OCI-LY7 (cell line): ENCODE measurements at regions not wholly inside any gene's neighbourhood (a gene's known extent, or its start where the extent isn't known, plus 50 kb on each side); places are given as distances from the start of the nearest gene placed in this dataset.

ENCODE experiments used
- BruUV-seq: library from RNA; stranded (reverse); fragments of 400-500 nt; replicated peaks from 2 replicates; lab custom pipeline; 2021; lab: Mats Ljungman, UMichigan
- CTCF ChIA-PET: fragments of 300-600 bp; sonication (Branson Sonifier 250); formaldehyde crosslinking; loops from one replicate; lab custom pipeline; 2022; ENCODE audit warnings: antibody characterized with exemption; ENCODE audit not compliant: unreplicated experiment; lab: Charles Lee
- POLR2A ChIA-PET: fragments of 300-600 bp; sonication (Branson Sonifier 250); formaldehyde crosslinking; loops from one replicate; lab custom pipeline; 2022; ENCODE audit warnings: antibody characterized with exemption; lab: Charles Lee
- DNase-seq: peaks from one replicate; pipeline ENCODE4 v3.0.0-alpha.2; 2015; ENCODE audit warnings: low spot score
- H2AFZ ChIP-seq: fragments of 200-600 bp; sonication (generic), shearing (Covaris generic); 2 replicates; pipeline ENCODE4 v1.6.1; 2014; ENCODE audit warnings: mild to moderate bottlenecking, antibody characterized with exemption, low read length, moderate library complexity
- H3K27ac ChIP-seq: fragments of 200-600 bp; sonication (generic); 2 replicates; pipeline ENCODE4 v1.5.1; 2014; ENCODE audit warnings: mixed run types, low read depth, mild to moderate bottlenecking, moderate library complexity, low read length, inconsistent platforms; ENCODE audit not compliant: poor library complexity, severe bottlenecking
- H3K36me3 ChIP-seq: fragments of 200-600 bp; sonication (generic); 2 replicates; pipeline ENCODE4 v1.6.1; 2014; ENCODE audit warnings: mild to moderate bottlenecking, antibody characterized with exemption, low read length, moderate library complexity, mixed read lengths; ENCODE audit not compliant: insufficient read depth
- H3K4me1 ChIP-seq: fragments of 200-600 bp; sonication (generic); 2 replicates; pipeline ENCODE4 v1.5.1; 2014; ENCODE audit warnings: mild to moderate bottlenecking, low read length; ENCODE audit not compliant: insufficient read depth, poor library complexity, severe bottlenecking
- H3K4me2 ChIP-seq: fragments of 200-600 bp; sonication (generic); 2 replicates; pipeline ENCODE4 v1.6.1; 2014; ENCODE audit warnings: mild to moderate bottlenecking, low read length
- H3K4me3 ChIP-seq: fragments of 200-600 bp; sonication (generic); 2 replicates; pipeline ENCODE4 v1.5.1; 2014; ENCODE audit warnings: mild to moderate bottlenecking, low read depth, low read length; ENCODE audit not compliant: poor library complexity, severe bottlenecking
- H3K79me2 ChIP-seq: fragments of 200-600 bp; sonication (generic); 2 replicates; pipeline ENCODE4 v1.6.1; 2016; ENCODE audit warnings: low read depth, mild to moderate bottlenecking, low read length, moderate library complexity, mixed read lengths; ENCODE audit not compliant: insufficient read depth
- H3K9me2 ChIP-seq: fragments of 200-600 bp; sonication (generic); 2 replicates; pipeline ENCODE4 v1.6.1; 2016; ENCODE audit warnings: mild to moderate bottlenecking, low read length, mixed read lengths; ENCODE audit not compliant: insufficient read depth
- H3K9me3 ChIP-seq: fragments of 200-600 bp; sonication (generic); 2 replicates; pipeline ENCODE4 v1.6.1; 2014; ENCODE audit warnings: mild to moderate bottlenecking, mixed run types, low read length, mixed read lengths
- H4K20me1 ChIP-seq: fragments of 200-600 bp; sonication (generic); 2 replicates; pipeline ENCODE4 v1.6.1; 2014; ENCODE audit warnings: mild to moderate bottlenecking, antibody characterized with exemption, low read length, moderate library complexity, mixed read lengths; ENCODE audit not compliant: insufficient read depth
- CTCF ChIP-seq: fragments of 200-600 bp; sonication (generic); conservative IDR thresholded peaks from 2 replicates; pipeline ENCODE4 v1.5.1; 2014; ENCODE audit warnings: mild to moderate bottlenecking, antibody characterized with exemption, low read length, moderate library complexity, mixed read lengths
- EZH2phosphoT487 ChIP-seq: fragments of 200-600 bp; sonication (generic); IDR thresholded peaks from 2 replicates; pipeline ENCODE4 v1.6.1; 2018; ENCODE audit warnings: low read depth, borderline replicate concordance, mild to moderate bottlenecking, mixed run types, antibody characterized with exemption, low read length, moderate library complexity, mixed read lengths
- intact Hi-C: fragments of 100-400 bp; cut with micrococcal nuclease; formaldehyde crosslinking; loops from one replicate; pipeline ENCODE4 v1.10.0; 2022; ENCODE audit not compliant: unreplicated experiment

GRCh38 chr2:221753401-221753800 lies 181.3 kb upstream of the EPHA4 start:
- Histone ChIP-seq H2AFZ (no peak overlapping the region), H3K79me2 (no peaks in the 10 kb centered on the region), H4K20me1 (no peaks in the 10 kb centered on the region), H3K9me2 (no peaks in the 10 kb centered on the region), H3K9me3 (no peaks in the 10 kb centered on the region), H3K27ac (no peak overlapping the region), H3K4me3 (no peak overlapping the region), H3K4me1 (peaks cover 4% of the 10 kb centered on the region), H3K4me2 (no peak overlapping the region), H3K36me3 (no peaks in the 10 kb centered on the region)
- DNase-seq: no peak
- TF ChIP-seq CTCF: no peak
- TF ChIP-seq EZH2phosphoT487: no peak
- POLR2A ChIA-PET: no interaction called here
- CTCF ChIA-PET: no interaction called here
- intact Hi-C loops: no loop called here
- BruUV-seq: no TSS peak

- H3K4me2 ChIP-seq: no peak overlapping the region
- TF ChIP-seq CTCF (no peak), EZH2phosphoT487 (no peak)
- no peaks in the 10 kb centered on the region for H3K79me2 ChIP-seq
- H3K4me3 ChIP-seq: no peak overlapping the region
- H2AFZ ChIP-seq: no peak overlapping the region
- no peak for DNase-seq
- H4K20me1 ChIP-seq: no peaks in the 10 kb centered on the region
- no peaks in the 10 kb centered on the region for H3K9me2 ChIP-seq
- H3K4me1 ChIP-seq: no peaks in the 10 kb centered on the region
- CTCF ChIA-PET: no interaction called here
- no peaks in the 10 kb centered on the region for H3K36me3 ChIP-seq
- no peak overlapping the region for H3K27ac ChIP-seq
- POLR2A ChIA-PET: no interaction called here
- no TSS peak for BruUV-seq
- intact Hi-C loops: no loop called here
- no peaks in the 10 kb centered on the region for H3K9me3 ChIP-seq
Measured at GRCh38 chr2:221752781-221753180, 180.7 kb upstream of the EPHA4 start.

GRCh38 chr2:221750316-221750715 lies 178.2 kb upstream of the EPHA4 start:
- Histone ChIP-seq H3K4me1 (no peaks in the 10 kb centered on the region), H3K9me2 (no peaks in the 10 kb centered on the region), H3K9me3 (no peaks in the 10 kb centered on the region), H3K4me3 (no peak overlapping the region), H3K36me3 (no peaks in the 10 kb centered on the region), H3K27ac (no peak overlapping the region), H3K4me2 (no peak overlapping the region), H2AFZ (no peak overlapping the region), H4K20me1 (no peaks in the 10 kb centered on the region), H3K79me2 (no peaks in the 10 kb centered on the region)
- POLR2A ChIA-PET: interaction anchor here (0.5 kb wide), 1 partner anchor 1915 kb away, joined by 3 read pairs; no protein-coding TSS in a partner anchor
- TF ChIP-seq CTCF (no peak), EZH2phosphoT487 (no peak)
- intact Hi-C loops: no loop called here
- no peak for DNase-seq
- BruUV-seq: no TSS peak
- CTCF ChIA-PET: no interaction called here
